ENCODE measurements at regions not wholly inside any gene's neighbourhood (a gene's known extent, or its start where the extent isn't known, plus 50 kb on each side); places are given as distances from the start of the nearest gene placed in this dataset.

- TF ChIP-seq CTCF (IDR thresholded peaks at IDR 0.05 in 4 of 5, conservative IDR thresholded peaks at IDR 0.05 in 1 of 5) (no peak), POLR2A (IDR thresholded peaks at IDR 0.05) (no peak)
These were observed 52.2 kb upstream of the ADRA2C start for GRCh38 chr4:3713817-3714641.

Measured in gastrocnemius medialis (tissue), 4 donors.